HG03159 (cell line): ENCODE measurements at regions not wholly inside any gene's neighbourhood (a gene's known extent, or its start where the extent isn't known, plus 50 kb on each side); places are given as distances from the start of the nearest gene placed in this dataset.

ENCODE experiments used
- ATAC-seq: cut with Tn5 transposase; IDR thresholded peaks from one replicate; pipeline ENCODE4 v1.9.1; 2021; ENCODE audit warnings: mild to moderate bottlenecking, moderate library complexity; ENCODE audit not compliant: unreplicated experiment

DNA sequence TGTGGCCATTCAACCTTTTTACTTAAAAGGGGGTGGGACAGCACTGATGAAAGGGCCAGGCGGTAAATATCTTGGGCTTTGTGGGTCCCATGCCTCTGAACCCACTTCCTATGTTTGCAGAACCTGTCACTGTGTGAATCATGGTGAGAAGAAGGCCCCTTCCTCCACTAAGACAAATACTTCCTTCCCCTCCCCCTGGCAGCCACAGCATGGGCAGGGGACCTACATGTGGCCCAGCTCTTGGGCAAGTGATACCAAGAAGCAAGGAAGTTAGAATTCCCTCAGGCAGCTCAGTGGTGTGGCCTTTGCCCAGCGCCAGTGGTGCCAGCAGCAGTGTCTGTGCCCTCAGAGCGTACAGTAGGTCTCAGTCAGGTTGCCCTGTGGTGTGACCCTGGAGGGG, 168.6 kb downstream of the TRIM33 start:
- no peak for ATAC-seq

DNA sequence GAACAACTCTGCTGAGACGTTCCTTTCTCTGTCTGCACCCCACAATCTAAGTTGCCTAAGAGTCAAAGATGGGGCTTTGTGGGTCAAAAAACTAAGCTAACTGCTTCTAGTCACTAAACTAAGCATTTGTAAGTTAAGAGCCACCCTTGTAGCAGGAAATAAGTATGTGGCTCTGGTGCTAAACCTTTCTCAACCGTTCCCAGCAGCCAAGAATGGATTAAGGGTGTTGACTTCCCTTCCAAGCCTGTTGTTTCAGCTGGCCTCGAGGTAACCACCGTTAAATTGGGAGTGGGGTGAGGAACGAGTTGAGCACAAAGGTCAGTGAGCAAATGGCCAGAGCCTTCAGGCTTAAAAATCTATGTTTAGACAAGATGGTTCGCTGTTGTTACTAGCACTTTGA, 169.1 kb downstream of the TRIM33 start:
- no peak for ATAC-seq

DNA sequence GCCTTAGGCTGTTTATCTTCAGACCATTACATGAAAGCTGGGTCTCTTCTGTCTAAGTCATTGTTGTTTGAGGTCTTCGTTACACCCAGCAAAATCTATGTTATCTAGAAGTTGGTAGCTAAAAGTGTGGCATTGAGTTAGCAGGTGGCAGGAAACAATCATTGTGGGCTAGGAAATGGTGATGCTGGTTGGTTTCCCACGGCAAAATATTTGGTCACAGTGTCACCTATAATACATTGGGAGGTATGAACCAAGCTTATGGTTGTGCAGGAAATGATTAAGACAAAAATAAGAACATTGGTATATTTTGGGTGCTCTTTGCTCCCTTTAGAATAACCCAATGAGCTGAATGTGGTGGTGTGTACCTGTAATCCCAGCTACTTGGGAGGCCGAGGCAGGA, 169.7 kb downstream of the TRIM33 start:
- ATAC-seq: no peak

DNA sequence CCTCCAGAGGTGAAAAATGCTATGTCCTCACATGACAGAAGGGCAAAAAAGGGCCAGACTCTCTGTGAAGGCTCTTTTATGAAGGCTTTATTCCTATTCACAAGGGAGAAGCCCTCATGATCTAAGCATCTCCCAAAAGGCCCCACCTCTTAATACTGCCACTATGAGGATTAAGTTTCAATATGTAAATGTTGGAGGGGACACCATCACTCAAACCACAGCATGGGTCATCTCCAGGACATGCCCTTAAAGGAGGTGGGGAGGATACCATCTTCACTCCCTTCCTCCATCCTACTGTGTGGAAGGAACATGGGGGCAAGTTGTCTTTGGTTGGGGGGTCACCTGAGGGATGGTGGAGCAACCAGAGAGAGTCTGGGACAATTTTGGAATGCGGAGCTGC, 170.1 kb downstream of the TRIM33 start:
- ATAC-seq: no peak

DNA sequence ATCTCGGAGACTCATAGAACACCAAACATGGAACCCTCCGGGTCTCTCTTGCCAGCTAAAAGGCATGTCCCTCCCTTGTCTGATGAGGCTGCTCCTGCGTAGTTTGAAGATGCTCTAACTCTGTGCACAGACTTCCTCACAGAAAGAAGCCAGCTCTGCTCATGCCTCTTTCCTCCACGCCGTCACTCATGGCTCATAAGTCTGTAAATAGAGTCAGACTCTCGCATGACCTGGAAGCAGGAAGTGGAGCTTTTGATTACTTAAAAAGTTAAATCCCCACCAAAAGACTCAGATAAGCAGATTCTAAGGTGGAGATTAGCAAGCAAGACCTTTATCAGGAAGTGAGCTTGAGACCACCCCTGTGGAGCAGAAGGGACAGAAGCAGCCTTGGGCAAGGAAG, 171.6 kb downstream of the TRIM33 start:
- ATAC-seq: no peak

DNA sequence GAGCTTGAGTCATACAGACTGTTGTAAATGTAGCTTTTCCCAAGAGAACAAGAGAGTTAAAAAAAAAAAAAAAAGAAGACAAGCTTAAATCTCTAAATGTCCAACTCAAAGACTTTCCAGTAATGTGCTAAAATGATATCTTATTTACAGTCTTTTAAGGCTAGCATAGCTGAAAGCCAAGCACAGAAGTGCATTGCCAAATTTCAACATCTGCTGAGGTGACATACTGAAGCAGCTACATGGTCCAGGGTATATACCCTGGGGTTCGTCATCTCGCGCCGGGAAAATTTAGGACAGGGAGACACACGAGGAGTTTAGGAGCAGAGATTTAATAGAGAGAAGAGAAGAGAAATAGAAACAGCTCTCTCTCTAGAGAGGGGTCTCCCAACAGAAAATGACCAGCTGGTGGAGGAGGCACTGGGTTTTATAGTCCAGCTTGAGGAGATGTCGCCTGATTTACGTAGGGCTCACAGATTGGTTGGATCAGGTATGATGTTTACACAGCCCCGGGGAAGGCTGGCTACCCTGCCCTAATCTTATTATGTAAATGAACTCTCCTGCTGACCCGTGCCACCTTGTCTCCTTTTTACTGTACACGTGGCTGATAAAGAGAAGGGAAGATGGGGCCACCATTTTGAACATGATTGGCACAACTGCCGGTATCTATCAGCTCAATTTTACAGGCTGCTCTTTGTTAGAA, 172.7 kb downstream of the TRIM33 start:
- no peak for ATAC-seq

DNA sequence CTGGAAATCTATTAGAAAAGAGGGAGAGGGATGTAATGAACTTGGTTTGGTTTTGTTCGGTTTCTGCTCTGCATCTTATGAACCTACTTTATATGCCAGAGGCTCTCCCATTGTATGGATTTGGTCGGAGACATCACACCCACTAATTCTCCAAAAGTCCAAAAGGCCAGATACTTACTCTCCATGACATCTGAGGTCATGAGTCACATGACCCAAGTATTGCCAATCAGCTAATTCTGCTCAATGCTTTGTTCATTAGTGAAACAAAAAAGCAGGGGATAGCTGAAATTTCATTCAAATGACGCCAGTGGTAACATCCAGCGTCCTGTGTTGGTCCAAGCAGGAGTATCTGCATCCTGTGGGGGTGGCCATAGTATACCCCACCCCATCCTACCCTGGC, 173.6 kb downstream of the TRIM33 start:
- ATAC-seq: no peak

DNA sequence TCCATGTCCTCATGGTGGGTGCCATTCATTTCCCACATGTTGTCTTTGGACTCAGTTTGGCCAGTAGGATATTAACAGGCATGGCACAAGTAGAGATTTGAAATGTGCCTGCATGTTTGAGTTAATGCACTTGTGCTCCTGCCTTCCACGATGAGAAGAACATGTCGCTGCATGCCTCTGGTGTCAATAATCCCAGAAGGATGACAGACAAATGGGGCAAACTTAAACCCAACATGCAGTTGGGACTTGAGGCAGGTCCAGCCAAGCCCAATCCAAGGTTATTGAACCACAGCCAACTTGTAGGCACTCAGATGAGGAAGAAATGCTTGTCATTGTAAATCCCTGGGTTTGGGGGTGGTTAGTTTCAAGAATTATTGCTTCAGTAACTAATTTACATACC, 174.6 kb downstream of the TRIM33 start:
- no peak for ATAC-seq

DNA sequence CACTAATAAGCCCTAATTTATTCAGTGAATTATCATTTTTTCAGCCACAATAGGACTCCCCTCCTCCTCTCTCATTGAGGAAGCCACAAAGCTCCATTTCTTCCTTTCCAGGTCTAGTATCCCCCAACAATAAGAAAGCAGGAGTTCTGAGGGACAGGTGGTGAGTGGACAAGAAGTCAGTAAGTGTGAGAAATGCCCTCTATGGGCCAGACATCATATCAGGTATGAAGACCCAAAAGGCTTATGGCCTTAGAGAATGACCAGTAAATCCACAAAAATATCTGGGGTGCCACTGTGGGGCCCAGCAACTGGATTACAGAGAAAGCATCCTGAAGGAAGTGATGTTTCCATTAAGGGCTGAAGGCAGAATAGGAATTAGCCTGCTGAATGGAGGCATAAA, 175.7 kb downstream of the TRIM33 start:
- ATAC-seq: no peak

DNA sequence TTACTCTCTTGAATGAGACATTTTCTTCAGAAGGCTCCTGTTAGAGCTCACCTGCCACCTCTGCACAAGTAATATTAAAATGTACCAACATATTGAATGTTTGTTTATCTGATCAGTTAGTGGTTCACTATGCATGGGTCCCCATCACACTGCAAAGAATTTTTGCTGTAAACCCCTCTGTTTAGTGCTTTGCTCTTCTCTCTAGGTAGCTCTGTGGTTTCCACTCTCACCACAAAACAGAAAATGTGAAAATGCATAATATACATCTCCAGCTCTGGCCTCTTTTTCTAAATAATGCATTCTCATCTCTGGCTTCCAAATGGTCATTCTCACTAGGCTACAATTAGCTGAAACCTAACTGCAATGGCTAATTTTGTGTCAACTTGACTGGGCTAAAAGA, 176.7 kb downstream of the TRIM33 start:
- ATAC-seq: no peak

DNA sequence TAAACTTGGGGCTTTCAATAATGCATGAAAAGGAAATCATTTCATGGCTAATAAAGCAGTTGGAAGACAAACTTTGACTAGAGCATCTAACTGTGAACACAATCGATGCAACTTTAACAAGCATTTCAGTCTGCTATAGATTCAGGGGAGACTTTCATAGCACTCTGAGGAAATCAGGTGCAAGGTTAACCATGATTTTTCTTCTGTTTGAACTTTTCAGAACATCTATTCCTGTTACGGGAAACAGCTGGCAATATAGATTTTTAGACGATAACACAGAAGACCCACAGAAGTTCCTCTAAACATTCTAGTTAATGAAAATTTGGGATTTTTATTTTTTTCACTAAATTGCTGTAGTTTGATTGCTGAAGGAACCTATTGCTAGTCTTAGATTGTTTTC, 177.3 kb downstream of the TRIM33 start:
- no peak for ATAC-seq

DNA sequence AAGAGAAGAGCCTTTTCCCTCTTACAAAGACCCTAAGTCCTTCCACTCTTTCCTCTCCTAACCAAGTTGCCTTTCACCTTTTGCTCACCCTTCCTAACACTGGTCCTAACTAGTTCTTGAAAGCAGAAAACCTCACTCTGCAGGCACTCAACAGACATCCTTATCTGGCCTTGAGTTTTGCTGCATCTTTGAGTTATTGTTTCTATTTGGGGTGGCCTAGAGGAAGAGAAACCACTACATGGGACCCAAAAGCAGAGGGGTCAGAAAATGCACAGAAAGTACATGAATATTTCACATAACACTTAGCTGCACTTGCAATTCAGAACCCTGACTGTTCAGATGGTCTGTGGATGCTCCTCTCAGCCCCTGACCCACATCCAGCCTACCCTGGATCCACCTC, 178.3 kb upstream of the SYT6 start:
- ATAC-seq: no peak

DNA sequence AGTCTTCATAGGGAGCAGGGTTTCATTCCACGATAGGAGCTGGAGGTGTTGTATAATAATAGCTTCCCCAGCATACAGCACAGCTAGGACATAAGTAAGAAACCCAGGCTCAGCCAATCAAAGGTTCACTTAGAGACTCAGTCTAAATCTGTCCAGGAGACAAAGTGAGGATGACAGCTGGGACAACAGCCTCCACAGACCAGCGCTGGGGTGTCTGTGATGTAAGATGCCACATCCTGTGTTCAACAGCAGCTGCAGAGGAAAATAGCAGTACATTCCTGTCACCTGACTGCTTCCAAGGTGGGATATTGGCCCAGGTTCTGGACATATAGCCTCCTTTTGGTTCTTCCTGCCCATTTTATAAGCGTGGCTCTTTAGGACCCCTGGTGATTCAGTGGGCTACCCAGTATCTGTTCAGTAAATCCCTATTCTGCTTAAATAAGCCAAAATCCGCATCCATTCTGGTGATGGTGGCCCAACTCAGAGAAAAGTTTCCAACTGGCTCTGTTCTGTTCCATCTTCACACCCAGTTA, 176.8 kb upstream of the SYT6 start:
- ATAC-seq: no peak

DNA sequence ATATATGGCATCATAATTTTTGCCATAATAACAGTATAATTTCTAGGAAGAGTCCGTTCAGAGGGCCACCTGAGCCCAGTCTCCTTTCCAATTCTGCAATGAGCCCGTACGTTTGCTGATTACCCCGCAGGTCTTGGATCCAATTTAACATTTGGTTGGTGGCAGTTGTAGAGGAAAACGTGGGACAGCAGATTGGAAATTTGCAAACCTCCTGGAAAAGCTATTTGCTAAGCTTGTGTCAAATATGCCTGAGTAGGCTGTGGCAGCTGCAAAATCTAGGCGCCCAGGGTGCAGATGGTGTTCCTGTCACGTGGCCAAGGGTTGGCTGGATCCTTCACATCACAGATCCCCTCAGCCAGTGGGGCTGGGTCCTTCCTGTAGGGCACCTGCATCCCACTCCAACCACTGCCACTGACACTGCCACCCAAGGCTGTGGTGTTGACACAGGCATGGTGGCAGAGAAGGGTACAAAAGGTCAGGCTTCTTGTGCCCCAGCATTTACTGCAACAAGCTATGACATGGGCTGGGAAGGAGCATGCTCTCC, 174.8 kb upstream of the SYT6 start:
- no peak for ATAC-seq

DNA sequence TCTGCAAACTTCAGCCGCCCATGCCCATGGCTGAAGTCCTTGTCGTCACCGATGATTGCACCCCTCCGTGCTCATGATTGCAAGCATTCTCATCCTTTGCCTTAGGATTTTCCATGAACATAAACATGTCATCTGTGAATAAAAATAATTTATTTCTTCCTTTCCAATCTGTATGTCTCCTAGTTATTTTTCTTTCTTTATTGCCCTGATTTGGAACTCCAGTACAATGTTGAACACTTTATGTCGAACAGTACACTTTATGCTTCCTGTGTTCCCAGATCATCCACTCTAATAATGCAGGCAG, 170.9 kb upstream of the SYT6 start:
- no peak for ATAC-seq

DNA sequence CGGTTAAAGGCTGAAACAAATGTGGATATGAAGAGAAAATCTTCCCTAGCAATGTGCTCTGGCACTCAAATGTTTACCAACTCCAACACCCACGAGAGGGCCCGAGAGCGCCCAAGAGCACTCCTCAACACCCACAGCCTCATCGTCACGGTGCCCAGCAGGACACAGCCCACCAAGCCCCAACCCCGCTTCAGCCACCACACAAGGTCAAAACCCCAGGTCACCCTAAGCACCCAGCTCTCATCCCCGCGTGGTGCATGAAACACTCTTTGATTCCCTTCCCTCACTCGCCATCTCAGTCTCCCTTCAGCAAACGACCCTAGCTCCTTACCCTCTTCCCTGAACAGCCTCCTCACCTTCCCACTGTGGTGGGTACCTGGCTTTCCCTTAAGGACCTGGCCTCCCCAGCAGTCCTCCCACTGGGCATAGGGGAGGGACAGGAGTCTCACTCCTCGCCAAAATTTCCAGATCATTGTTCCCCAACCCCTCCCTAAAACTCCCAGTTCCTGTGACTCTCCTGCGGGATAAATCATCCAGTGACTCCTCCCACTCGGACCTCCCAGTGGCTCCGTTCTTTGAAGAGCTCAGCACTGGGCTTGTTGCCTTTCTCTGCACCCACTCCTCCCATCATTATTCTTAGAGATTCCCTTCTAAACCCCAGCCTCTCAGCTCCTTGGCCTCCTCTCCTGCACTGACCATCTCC, 170.4 kb upstream of the SYT6 start:
- ATAC-seq: no peak

DNA sequence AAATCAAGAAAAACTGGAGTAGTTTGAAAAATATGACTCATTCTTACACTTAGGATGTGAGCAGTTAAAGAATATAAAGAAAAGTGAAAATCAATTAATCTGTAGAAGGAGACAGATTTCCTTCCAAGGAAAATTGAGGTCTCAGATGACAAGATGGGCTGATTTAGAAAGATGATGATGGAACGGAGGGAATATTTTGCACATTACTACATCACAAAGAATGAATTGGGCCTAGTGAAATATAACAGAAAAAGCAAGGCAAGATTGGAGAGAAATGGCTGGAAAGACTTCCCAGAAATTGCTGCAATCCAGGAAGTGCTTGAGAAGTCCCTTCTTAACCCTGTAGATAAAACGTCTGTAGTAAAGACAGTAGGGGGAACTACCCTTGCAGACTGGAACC, 169.1 kb upstream of the SYT6 start:
- ATAC-seq: no peak

DNA sequence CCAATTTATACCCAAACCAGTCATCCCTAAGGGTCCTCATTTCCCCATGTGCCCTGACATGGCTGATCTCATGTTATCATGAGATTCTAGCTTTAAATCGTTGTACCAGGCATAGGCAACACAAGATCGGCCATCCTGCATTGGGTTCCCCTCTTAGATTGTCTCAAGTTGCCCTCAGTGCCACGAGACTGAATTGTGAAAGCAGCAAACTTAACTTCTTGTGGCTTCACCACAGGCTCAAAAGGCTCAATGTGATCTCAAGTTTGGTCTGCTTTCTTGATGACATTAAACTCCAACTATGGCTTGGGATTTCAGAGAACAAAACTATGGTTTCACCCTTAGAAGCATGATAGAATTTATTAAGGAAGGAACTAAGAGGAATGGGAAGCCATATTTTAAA, 168.5 kb upstream of the SYT6 start:
- ATAC-seq: no peak

DNA sequence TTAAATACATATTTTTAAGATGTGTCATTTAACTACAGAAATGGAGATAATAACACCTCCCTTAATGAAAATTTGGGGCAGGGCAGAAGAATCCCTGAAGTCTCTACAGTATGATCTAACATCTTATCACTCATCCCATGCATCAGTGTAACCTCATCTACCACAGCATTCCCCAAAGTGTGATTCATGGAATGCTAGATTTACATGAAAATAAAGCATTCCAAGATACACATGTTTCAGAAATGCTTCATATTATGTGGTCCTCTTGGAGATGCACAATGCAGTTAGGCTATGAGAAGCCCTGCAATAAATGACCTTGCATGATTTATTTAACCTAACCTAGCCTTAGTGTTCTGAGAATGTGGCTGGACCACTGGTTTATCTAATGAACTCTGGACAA, 166.9 kb upstream of the SYT6 start:
- no peak for ATAC-seq

DNA sequence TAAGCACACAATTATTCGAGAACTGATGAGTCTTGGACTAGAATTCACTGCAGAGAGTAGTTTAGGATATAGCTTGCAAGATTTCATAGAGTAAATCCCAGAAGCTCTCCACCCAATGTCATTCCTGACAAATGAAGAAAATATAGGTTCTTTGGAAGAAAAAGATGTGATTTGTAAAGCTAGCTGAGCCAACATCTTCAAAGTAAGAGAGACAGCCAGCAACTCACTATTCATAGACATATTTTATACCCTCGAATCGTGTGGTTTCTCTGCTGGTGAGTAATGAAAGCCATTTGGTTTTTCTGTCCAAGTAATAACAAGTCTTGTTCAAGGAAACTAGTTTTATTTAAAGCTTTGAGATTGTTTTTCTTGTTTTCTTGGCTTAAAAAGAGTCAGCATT, 165.7 kb upstream of the SYT6 start:
- ATAC-seq: no peak

DNA sequence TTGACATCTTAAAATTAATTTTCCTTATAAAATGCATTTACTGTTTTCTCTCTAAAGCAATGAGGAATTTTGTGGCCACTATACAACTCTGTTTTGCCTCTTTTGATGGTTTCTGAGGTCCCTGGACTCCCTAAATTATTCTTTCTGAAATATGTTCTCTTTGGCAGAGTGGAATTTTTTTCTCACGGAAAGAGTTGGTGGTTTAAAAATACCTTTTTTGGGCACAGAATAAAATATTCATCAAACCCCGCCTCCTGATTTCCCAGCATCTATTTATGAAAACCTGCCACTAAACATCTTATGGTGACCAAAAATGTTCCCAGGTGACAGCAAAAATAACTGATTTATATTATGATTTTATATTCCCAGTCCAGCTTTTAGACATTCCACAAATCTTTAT, 165.3 kb upstream of the SYT6 start:
- ATAC-seq: no peak

DNA sequence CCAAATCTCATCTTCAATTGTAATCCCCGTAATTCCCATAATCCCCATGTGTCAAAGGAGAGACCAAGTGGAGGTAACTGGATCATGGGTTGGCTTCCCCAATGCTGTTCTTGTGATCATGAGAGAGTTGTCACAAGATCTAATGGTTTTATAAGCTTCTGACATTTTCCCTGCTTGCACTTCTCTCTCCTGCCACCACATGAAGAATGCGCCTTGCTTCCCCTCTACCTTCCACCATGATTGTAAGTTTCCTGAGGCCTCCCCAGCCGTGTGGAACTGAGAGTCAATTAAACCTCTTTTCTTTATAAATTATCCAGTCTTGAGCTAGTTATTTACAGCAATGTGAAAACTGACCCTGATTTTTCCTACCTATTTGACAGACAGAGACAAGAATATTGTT, 162.5 kb upstream of the SYT6 start:
- no peak for ATAC-seq

DNA sequence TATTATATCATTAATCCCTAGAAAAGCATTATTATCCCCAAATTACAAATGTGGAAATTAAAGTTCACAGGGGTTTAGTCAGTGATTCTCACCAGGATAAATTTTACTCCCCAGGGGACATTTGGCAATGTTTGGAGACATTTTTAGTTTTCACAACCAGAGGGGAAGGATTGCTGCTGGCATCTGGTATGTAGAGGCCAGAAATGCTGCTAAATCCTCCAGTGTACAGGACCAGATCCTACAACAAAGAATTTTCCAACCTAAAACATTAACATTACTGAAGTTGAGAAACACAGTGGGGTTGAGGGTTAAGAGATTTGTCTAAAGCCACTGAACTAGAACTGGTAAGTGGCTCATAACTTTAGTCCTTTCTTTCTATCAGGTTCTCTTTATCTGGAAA, 162.0 kb upstream of the SYT6 start:
- no peak for ATAC-seq
